ENCODE measurements at regions not wholly inside any gene's neighbourhood (a gene's known extent, or its start where the extent isn't known, plus 50 kb on each side); places are given as distances from the start of the nearest gene placed in this dataset.

DNA sequence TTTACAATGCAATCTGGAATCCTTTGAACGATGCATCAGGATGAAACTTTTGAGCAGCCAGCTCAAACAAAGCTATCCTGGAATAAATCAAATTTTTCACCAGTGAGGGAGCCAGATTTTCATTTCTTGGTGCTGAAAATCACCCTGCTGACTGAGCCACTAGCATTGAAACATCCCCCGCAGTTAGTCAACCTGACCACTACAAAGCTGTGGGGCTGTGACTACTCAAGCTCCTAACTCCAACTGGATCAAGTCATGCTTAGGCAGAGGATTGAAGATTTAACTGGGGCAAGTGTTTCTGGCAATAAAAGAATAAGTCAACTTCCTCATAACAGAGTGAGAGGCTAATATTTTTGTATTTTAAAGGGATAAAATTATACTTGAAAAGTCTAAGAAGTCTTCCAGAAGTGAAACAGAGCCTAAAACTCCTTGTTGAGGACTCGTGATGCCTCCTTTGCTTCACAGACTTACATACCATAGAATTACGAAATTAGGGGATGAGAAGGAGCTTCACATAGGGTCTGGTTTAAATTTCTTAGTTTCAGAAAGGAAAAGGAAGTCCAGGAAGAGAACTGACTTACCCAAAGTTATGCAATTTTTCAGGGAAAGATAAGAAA lies 177.8 kb downstream of the SERPINI1 start:
- H3K4me3 ChIP-seq (ENCODE audit: low read length): no peak overlapping the region
- H3K9me2 ChIP-seq (ENCODE audit: insufficient read depth, low read length): no peaks in the 10 kb centered on the region
- H3K27me3 ChIP-seq (ENCODE audit: insufficient read depth, low read depth, low read length): no peaks in the 10 kb centered on the region
- H3K27ac ChIP-seq (ENCODE audit: low read length): no peak overlapping the region
- no peaks in the 10 kb centered on the region for H3F3A ChIP-seq (ENCODE audit: insufficient read depth, low read length, poor library complexity, severe bottlenecking)
- TF ChIP-seq, protein P1, sequence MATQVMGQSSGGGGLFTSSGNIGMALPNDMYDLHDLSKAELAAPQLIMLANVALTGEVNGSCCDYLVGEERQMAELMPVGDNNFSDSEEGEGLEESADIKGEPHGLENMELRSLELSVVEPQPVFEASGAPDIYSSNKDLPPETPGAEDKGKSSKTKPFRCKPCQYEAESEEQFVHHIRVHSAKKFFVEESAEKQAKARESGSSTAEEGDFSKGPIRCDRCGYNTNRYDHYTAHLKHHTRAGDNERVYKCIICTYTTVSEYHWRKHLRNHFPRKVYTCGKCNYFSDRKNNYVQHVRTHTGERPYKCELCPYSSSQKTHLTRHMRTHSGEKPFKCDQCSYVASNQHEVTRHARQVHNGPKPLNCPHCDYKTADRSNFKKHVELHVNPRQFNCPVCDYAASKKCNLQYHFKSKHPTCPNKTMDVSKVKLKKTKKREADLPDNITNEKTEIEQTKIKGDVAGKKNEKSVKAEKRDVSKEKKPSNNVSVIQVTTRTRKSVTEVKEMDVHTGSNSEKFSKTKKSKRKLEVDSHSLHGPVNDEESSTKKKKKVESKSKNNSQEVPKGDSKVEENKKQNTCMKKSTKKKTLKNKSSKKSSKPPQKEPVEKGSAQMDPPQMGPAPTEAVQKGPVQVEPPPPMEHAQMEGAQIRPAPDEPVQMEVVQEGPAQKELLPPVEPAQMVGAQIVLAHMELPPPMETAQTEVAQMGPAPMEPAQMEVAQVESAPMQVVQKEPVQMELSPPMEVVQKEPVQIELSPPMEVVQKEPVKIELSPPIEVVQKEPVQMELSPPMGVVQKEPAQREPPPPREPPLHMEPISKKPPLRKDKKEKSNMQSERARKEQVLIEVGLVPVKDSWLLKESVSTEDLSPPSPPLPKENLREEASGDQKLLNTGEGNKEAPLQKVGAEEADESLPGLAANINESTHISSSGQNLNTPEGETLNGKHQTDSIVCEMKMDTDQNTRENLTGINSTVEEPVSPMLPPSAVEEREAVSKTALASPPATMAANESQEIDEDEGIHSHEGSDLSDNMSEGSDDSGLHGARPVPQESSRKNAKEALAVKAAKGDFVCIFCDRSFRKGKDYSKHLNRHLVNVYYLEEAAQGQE (IDR thresholded peaks at IDR 0.05; ENCODE audit: borderline replicate concordance): no peak
- TF ChIP-seq SMC3 (conservative IDR thresholded peaks at IDR 0.05; ENCODE audit: poor library complexity): no peak
- no peak for TF ChIP-seq EZH2 (IDR thresholded peaks at IDR 0.05; ENCODE audit: borderline replicate concordance, insufficient read depth, low read length, poor library complexity, severe bottlenecking)
- TF ChIP-seq CTCF (IDR thresholded peaks at IDR 0.05; ENCODE audit: poor library complexity, severe bottlenecking): no peak
- TF ChIP-seq RAD21 (conservative IDR thresholded peaks at IDR 0.05): no peak
- no peak for TF ChIP-seq TAF1 (IDR thresholded peaks at IDR 0.05; ENCODE audit: low read depth)
- no peak for TF ChIP-seq MXI1 (conservative IDR thresholded peaks at IDR 0.05; ENCODE audit: poor library complexity, severe bottlenecking)
- no peak for TF ChIP-seq EP300 (conservative IDR thresholded peaks at IDR 0.05; ENCODE audit: poor library complexity, severe bottlenecking)
- no peak for TF ChIP-seq POLR2AphosphoS5 (IDR thresholded peaks at IDR 0.05)
- no peaks in the 10 kb centered on the region for H3K79me2 ChIP-seq (replicated peaks; ENCODE audit: insufficient read depth, low read length)
- H3K9me3 ChIP-seq (ENCODE audit: low read length): no peaks in the 10 kb centered on the region
- H4K20me1 ChIP-seq (ENCODE audit: insufficient read depth): no peaks in the 10 kb centered on the region
- no peak overlapping the region for H3K9ac ChIP-seq (ENCODE audit: low read length)
- H2AFZ ChIP-seq (ENCODE audit: low read depth, low read length): no peak overlapping the region
- no peak overlapping the region for H3K4me2 ChIP-seq (ENCODE audit: low read length)
- H3K36me3 ChIP-seq (ENCODE audit: insufficient read depth, low read length): no peaks in the 10 kb centered on the region

DNA sequence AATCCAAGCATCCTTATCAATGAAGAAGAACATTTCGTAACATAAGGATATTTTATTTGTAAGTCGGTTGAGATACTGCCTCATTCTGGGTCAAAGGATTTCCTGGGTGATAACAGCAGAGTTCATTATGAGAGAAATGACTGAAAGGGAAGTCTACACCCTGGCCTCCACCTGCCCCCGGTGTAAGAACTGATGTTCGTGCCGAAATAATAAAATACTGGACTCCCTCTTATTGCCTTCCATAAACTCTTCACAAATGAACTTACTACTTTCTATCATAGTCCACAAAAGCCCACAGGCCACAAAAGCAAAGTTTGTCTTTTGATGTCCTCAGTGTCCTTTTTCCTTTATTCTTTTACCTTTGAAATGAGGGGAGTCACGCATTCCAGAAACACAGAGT lies 174.4 kb downstream of the SERPINI1 start:
- no peaks in the 10 kb centered on the region for H3F3A ChIP-seq (ENCODE audit: insufficient read depth, low read length, poor library complexity, severe bottlenecking)
- H3K4me2 ChIP-seq (ENCODE audit: low read length): no peak overlapping the region
- no peak overlapping the region for H2AFZ ChIP-seq (ENCODE audit: low read depth, low read length)
- no peak for TF ChIP-seq TAF1 (IDR thresholded peaks at IDR 0.05; ENCODE audit: low read depth)
- TF ChIP-seq SMC3 (conservative IDR thresholded peaks at IDR 0.05; ENCODE audit: poor library complexity): no peak
- TF ChIP-seq EZH2 (IDR thresholded peaks at IDR 0.05; ENCODE audit: borderline replicate concordance, insufficient read depth, low read length, poor library complexity, severe bottlenecking): no peak
- TF ChIP-seq MXI1 (conservative IDR thresholded peaks at IDR 0.05; ENCODE audit: poor library complexity, severe bottlenecking): no peak
- TF ChIP-seq CTCF (IDR thresholded peaks at IDR 0.05; ENCODE audit: poor library complexity, severe bottlenecking): no peak
- no peak for TF ChIP-seq POLR2AphosphoS5 (IDR thresholded peaks at IDR 0.05)
- no peak for TF ChIP-seq RAD21 (conservative IDR thresholded peaks at IDR 0.05)
- H3K27me3 ChIP-seq (ENCODE audit: insufficient read depth, low read depth, low read length): no peaks in the 10 kb centered on the region
- H3K9ac ChIP-seq (ENCODE audit: low read length): no peak overlapping the region
- H3K79me2 ChIP-seq (replicated peaks; ENCODE audit: insufficient read depth, low read length): no peaks in the 10 kb centered on the region
- H3K36me3 ChIP-seq (ENCODE audit: insufficient read depth, low read length): no peaks in the 10 kb centered on the region
- no peak overlapping the region for H3K4me3 ChIP-seq (ENCODE audit: low read length)
- no peak overlapping the region for H3K27ac ChIP-seq (ENCODE audit: low read length)
- no peaks in the 10 kb centered on the region for H3K9me2 ChIP-seq (ENCODE audit: insufficient read depth, low read length)
- H4K20me1 ChIP-seq (ENCODE audit: insufficient read depth): no peaks in the 10 kb centered on the region
- H3K9me3 ChIP-seq (ENCODE audit: low read length): no peaks in the 10 kb centered on the region

Measured in neural cell (in vitro differentiated cells).